ENCODE measurements at regions not wholly inside any gene's neighbourhood (a gene's known extent, or its start where the extent isn't known, plus 50 kb on each side); places are given as distances from the start of the nearest gene placed in this dataset.

- no peak overlapping the region for H3K4me3 ChIP-seq (ENCODE audit: low read depth, low read length)
- TF ChIP-seq CTCF (IDR thresholded peaks at IDR 0.05; ENCODE audit: insufficient read depth, low read depth, low read length): no peak
- no peak for DNase-seq (ENCODE audit: low read depth)
Measured at GRCh38 chr6:23316131-23316530, 746.8 kb downstream of the HDGFL1 start.

GRCh38 chr6:23316931-23317330, 747.6 kb downstream of the HDGFL1 start:
- no peak for DNase-seq (ENCODE audit: low read depth)
- no peak for TF ChIP-seq CTCF (IDR thresholded peaks at IDR 0.05; ENCODE audit: insufficient read depth, low read depth, low read length)
- no peak overlapping the region for H3K4me3 ChIP-seq (ENCODE audit: low read depth, low read length)

- DNase-seq (ENCODE audit: low read depth): no peak
- no peak overlapping the region for H3K4me3 ChIP-seq (ENCODE audit: low read depth, low read length)
- TF ChIP-seq CTCF (IDR thresholded peaks at IDR 0.05; ENCODE audit: insufficient read depth, low read depth, low read length): no peak
Measured at GRCh38 chr6:23319582-23319981, 750.2 kb downstream of the HDGFL1 start.

DNA sequence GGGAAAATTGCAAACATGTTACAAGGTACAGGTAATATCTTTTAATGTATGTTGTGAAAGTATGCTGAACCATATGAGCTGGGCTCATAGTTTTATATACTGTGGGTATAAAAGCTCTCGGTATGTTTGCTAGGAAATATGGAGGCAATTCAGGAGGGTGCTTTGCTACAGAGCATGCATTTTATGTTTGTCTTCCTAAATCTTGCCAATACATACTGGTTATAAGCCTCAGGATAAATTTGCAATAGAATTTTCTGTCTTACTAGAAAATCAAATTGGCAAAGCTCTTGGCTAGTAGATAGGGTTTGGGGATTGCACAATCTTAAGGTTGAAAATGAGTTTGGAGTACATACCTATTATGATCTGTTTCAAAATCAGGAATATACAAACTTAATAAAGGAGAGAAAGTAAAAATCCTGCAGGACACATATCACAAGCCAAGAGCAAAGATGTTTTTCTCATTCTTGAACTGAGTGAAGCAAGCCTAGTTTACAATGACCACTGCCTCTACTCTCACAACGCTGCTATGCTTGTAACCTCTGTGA, 751.2 kb downstream of the HDGFL1 start:
- H3K4me3 ChIP-seq (ENCODE audit: low read depth, low read length): no peak overlapping the region
- no peak for TF ChIP-seq CTCF (IDR thresholded peaks at IDR 0.05; ENCODE audit: insufficient read depth, low read depth, low read length)
- no peak for DNase-seq (ENCODE audit: low read depth)

- no peak for DNase-seq (ENCODE audit: low read depth)
- H3K4me3 ChIP-seq (ENCODE audit: low read depth, low read length): no peak overlapping the region
- TF ChIP-seq CTCF (IDR thresholded peaks at IDR 0.05; ENCODE audit: insufficient read depth, low read depth, low read length): no peak
Measured at GRCh38 chr6:23323897-23324296, 754.5 kb downstream of the HDGFL1 start.

- no peak for TF ChIP-seq CTCF (IDR thresholded peaks at IDR 0.05; ENCODE audit: insufficient read depth, low read depth, low read length)
- DNase-seq (ENCODE audit: low read depth): no peak
- H3K4me3 ChIP-seq (ENCODE audit: low read depth, low read length): no peak overlapping the region
Measured at GRCh38 chr6:23325065-23325464, 755.7 kb downstream of the HDGFL1 start.

GRCh38 chr6:23327621-23328020, 758.3 kb downstream of the HDGFL1 start:
- no peak overlapping the region for H3K4me3 ChIP-seq (ENCODE audit: low read depth, low read length)
- no peak for TF ChIP-seq CTCF (IDR thresholded peaks at IDR 0.05; ENCODE audit: insufficient read depth, low read depth, low read length)
- no peak for DNase-seq (ENCODE audit: low read depth)

All from fibroblast of villous mesenchyme (primary cell).